Smooth muscle cell of the brain vasculature (primary cell): ENCODE measurements at regions not wholly inside any gene's neighbourhood (a gene's known extent, or its start where the extent isn't known, plus 50 kb on each side); places are given as distances from the start of the nearest gene placed in this dataset.

Source experiments
- DNase-seq: peaks from one replicate; pipeline ENCODE4 v3.0.0-alpha.2; 2012; ENCODE audit warnings: low read depth, low spot score

DNA sequence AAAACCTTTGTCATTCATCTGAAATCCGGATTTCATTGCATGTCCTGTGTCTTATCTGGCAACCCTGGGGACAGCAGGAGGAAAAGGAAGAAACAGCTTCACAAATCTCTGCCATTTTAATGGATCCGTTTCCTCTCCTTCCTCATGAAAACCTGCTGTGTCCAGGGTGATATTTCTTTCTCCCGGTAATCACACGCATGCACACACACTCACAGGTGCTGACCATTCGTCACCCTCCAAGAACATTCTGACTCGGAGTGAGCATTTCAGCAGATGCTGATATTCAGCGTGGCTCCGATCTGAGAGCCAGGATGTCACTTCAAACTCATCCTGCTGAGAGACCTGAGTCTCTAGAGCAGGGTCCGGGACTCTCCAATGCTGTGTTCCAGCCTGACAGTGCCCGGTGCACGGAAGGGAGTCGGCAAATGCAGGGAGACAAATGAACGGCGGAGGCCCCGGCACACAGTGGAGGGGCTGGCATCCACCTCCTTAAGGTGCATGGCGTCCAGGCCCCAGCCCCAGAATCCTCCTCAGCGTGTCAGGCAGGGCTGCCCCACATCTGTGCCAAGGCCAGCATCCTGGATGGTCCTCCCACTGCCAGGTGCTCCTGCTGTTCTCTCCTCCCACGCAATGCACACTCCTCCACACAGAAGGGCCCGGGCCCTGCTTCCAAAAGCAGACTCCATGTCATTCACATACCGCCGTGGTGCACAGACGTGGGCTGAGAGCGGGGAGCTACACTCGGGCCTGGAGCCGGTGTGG lies 70.7 kb downstream of the RBFOX3 start:
- DNase-seq, result no peak

DNA sequence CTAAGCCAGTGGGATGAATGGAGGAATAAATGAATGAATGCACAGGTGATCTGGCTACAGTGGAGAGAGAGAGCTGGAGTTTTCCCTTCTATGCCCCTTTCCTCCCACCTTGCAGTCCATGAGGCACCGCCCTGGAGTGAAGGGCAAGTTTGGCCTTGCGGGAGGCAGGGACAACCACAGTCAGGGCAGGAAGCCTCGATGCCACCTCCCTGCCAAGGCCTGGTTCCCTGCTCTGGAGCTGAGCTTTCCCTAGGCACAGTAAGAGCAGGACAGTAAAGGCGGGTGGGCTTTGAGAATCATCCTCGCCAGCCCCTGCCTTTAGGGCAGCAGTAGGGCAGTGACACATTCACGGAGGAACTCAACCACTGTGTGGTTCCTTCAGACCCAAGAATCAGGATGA lies 72.6 kb downstream of the RBFOX3 start:
- no peak for DNase-seq

DNA sequence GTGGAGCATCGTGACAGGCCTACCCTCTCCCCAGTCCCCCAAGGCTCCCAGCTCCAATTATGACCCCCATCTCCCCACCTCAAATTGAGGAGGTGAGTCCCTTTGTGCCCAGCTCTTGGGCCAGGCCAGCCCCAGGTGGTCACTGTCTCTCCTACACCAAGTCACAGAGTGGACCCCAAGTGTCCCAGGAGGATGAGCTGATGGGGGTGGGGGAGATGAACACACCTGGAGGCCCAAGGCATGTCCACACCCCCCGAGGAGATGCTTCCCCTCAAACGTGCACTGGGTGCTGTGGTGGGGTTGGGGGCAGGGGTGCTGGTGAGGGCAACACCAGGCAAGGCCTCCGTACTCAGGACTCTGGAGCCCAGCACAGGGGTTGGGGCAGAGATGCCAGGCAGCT lies 73.2 kb downstream of the RBFOX3 start:
- no peak for DNase-seq

DNA sequence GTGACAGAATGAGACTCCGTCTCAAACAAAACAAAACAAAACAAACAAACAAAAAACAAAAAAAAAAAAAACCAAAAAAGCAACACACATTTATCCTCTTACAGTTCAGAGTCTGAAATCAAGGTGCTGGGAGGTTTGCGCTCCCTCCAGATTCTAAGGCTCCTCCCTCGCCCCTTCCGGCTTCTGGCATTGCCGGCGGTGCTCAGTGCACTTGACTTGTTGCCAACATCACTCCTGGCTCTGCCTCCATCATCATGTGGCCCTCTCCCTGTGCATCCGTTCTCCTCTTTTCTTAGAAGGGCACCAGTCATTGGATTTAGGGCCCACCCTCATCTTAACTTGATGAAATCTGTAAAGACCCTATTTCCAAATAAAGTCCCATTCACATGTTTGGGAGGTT lies 73.8 kb downstream of the RBFOX3 start:
- DNase-seq, result no peak

- no peak for DNase-seq
Observed at GRCh38 chr17:79536212-79536840, 74.5 kb downstream of the RBFOX3 start.

DNA sequence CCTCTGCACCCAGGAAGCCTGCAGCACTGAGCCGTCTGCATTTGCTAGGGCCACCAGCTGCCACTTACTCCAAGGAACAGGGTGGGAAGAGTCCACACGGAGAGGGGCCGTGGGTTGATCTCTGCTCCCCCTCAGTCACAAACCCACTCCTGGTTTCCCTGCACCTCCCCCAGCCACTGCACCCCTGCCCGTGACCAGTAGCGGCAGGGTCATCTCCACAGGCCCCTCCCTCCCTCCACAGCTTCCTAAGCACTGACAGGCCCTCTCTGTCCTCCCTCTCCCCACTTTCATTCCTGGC lies 75.2 kb downstream of the RBFOX3 start:
- DNase-seq, result no peak

DNA sequence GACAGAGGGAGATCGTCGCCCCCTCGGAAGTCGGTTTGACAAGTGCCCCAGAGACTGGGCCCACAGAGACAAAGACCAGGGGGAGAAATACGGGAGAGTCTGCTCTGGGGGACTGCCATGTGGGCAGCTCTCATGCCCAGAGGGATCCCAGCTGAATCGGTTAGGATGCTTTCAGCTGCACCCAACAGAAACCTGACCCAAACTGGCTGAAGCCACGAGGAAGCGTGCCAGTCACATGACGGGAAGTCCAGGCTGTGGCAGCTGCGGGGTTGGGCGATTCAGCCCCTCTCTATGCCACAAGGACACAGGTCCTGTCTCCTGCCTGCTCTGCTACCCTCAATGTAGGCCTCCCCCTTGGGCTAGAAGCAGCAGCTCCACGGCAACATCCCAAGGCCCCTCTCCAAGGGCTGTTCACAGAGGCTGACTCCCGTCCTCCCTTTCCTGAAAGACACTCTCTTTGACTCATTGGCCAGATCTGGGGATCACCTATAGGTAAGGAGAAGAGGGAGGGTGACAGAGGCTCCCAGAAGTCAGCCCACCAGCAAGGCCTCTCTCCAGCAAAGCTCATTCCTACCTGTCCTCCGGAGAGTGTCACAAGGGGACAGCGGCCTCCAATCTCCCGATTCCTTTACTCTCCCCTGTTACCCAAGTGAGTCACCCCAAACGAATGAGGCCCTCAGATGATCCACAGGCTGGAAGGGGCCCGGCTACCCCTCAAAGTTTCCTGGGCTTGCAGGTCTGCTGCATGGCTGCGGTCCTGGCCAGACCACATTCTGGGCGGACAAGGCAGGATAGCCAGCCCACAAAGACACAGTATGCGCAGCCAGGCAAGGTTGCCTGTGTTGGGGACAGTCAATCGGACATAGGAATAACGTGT lies 75.8 kb downstream of the RBFOX3 start:
- DNase-seq, result no peak

DNA sequence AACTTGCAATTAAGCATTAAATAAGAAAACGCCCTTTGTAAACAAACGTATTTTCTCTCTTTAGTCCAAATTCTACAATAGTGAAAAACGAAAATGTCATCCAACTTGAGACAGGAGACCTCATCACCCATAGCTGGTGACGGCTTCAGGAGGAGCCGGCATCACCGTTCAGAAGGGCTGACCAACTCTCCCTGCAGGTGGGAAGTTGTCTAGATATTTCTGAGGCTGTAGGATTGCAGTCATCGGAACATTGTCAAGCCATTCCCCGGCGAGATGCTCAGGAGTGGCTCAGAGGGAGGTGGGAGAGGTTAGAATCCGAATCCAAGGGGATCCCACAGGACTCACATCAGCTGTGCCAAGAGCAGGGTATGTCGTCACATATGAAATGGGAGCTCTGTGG lies 76.7 kb downstream of the RBFOX3 start:
- DNase-seq, result no peak

DNA sequence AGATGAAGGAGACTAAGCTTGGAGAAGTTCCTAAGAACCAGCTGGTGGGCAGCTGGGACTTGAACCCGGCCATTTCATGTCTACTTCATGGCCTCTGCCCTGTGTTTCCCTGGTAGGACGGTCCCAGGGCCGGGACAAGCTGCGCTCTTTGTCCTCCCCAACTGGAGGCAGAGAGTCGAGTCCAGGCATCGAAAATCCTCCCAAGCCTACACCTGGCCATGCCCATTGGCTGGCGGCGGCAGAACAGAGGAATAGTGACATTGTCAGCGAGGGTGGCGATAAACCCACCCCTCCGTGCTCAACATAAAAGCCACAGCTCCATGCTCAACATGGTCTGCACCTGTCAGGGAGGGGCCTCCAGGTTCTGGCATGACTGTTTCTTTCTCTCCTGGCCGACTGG lies 77.7 kb downstream of the RBFOX3 start:
- no peak for DNase-seq

DNA sequence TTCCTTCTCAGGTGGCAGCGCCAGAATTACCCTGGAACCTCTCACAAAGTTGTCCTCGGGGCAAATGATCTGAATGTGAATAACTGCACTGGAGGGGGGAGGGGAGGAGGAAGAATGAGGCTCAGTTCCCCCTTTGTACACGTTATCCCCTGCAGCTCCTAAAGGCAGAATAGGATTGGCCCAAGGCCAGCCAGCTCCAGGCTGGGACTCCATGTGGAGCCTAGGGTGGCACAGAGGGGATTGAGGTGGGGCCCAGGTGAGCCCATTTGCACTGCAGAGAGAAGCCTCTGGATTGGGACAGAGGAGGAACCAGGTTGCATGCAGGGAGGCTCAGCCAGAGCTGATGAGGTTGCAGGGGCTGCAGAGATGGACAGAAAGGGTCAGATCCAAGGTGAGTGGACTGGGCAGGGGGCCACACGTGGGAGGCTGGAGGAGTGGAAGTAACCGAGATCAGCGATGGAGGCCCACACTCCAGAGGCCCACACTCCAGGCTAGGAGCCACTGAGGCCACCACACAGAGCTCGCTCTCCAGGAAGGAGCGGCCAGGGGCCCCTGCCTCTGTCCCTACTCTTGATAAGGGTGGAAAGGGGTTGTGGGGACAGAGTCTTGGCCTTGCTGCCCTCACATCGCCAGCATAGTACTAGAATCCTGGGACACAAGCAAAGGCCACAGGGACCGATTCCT lies 78.6 kb downstream of the RBFOX3 start:
- DNase-seq, result no peak

DNA sequence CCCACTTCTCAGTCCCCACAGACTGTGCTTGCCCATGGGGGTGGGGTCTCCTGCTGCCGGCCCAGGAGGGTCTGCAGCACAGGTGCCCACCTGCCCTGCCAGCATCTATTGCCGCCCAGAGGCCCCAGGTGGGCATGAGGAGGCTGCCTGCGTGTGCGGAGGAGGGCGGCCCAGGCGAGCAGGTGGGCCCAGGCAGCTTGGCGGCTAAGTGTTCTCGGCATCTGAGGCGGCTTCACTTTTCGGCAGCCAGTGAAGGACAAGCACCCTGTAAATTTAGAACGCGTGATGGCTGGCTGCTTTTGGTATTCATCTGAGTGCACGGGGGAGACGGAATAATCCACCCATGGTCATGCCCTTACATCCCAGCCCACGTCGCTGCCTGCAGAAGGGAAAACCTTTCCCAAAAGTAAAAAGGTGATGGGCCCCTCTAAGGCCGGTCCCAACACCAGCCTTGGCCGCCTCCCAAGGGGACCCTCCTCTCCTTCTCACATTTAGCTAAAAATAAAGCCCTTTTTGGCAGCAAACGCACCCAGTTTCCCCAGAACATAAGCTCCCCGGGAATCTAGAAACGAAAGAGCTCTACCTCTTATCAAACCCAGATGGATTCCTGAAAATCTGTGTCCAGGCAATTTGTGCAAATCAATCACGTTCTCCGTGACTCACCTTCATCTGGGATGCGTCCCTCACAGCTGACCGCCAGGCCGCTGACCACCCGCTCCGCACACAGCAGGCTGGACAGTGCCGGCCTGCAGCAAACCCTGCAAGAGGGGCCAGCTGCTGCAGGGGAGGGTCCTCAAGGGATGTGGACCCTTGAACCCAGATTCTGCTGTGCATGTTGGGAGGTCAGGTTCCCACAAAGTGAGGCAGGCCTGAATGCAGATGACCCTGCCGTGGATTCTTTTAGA lies 79.4 kb downstream of the RBFOX3 start:
- DNase-seq, result no peak

DNA sequence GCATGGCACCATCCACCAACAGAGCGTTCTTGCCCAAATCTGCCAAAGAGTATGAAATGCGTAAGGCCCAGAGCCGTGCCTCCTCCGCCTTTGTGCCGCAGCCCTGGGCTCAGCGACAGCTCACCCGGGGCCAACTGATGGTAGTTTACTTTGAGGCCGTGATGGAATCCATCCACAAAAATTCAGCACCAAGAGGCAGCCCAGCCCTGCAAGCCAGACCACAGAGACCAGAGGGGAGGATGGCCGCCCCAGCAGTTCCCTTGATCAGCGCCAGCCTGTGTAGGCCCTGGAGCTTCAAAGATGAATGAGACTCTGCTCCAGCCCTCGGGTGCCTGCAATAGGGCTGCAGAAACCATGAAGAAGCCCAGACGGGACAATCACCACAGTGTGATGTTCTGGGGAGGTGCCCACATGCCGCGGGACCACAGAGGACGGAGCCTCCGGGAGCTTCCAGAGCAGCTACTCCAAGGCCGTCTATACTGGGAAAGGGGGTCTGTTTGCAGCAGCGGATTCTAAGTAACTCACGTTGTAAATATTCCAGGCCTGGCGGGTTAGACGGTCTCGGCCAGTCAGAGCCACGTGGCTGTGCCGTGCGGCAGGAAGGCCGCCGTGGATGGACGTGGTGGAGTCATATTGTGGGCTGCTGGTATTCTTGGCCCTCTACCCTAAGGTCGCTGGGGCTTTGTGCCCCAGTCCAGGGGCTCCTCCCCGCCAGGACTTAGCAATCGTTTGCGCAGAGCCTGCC lies 80.3 kb downstream of the RBFOX3 start:
- DNase-seq, result no peak

GRCh38 chr17:79529661-79530081 lies 81.2 kb downstream of the RBFOX3 start:
- DNase-seq, result no peak

DNA sequence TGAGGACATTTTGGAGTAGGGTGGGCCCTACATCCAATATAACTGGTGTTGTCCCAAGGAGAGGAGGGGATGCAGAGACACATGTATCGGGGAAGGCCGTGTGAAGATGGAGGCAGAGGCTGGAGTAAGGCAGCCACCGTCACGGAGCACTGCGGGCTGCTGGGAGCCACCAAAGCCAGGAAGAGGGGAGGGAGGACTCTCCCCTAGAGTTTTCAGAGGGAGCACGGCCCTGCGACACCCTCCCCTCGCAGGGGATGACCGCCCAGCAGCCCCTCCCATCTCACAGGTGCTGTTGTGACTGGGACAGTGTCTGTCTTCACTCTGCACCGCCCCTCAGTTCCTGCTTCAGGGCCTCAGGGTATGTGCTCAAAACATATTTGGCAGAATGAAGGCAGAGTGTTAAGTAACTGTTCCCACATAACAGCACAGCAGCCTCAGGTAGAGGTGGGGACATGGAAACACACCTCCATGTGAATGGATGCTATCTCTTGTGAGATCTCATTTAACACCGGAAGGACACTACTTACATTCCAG lies 82.2 kb downstream of the RBFOX3 start:
- DNase-seq, result no peak

DNA sequence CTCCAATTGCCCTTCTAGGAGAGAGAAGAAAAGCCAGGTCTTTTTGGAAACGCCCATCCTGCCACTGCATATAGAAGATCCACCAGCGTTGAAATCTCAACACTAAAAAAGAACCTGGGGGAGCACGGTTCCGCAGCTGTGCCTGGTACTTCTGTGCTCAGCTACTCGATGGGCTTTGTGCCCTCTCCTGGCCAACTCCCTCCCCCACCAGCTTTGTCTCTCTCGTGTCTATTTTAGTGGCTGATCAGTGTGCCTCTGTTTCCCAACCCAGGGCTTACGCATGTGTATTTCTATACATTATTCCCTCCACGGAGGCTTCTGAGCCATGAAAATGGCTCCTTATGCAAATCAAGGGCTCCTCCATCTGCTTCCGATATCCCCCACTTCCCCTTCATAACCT lies 83.5 kb downstream of the RBFOX3 start:
- DNase-seq, result no peak

GRCh38 chr17:79525793-79526677 lies 84.8 kb downstream of the RBFOX3 start:
- DNase-seq, result no peak

DNA sequence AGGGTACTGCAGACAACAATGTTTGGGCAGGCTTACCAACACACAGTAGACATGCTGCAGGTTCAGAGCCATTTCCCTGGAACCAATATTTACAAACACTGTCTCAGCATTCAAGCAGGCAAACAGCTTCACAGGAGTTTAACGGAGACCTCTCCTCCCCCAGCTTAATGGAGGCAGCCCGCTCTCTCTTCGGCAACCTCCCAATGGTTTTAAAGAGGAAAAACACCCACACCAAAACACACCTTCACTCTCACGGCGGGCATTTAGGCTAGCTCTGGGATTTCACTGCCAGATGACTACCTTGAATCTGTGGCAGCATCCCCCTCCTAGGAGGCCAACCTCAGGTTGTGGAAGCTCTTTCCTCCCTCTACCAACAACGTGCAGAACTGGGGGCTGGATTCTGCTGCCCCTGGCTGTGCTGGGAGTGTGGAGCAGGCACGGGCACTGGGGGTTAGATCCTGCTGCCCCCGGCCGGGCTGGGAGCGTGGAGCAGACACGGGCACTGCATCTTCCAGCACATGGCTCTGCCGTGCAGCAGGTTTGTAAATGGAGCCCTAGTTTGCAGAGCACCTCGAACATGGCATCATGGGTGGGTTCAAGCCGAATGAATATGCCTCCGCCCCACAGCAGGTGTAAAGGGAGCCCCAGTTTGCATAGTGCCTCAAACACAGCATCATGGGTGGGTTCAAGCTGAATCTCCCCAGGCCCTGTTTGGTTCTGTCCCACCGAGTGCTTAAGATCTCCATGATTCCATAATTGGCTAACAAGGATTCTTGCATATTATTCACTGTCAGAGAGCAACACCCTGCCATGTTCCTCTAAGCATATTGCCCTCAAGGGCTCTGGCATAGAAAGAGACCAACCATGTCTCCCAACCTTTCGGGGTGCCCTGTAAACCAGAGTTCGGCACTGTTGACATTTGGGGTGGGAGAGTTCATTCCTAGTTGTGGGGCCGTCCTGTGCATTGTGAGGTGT lies 86.4 kb downstream of the RBFOX3 start:
- DNase-seq, result no peak

- DNase-seq, result no peak
Observed at GRCh38 chr17:79522414-79522813, 88.4 kb downstream of the RBFOX3 start.
